Fibroblast of lung (primary cell): ENCODE measurements at regions not wholly inside any gene's neighbourhood (a gene's known extent, or its start where the extent isn't known, plus 50 kb on each side); places are given as distances from the start of the nearest gene placed in this dataset.
A peak's percentile ranks its signal among the peaks of the same experiment; 100 is the strongest.

Experiments
- DNase-seq, 2 donors: peaks; one replicate each; pipeline versions ENCODE4 v3.0.0 to v3.0.0-alpha.2; 2010; ENCODE audit warnings: low read depth in 2 of 2
- H2AFZ ChIP-seq: 2 replicates; pipeline ENCODE4 v1.5.1; 2012; ENCODE audit warnings: low read length, control low read depth, inconsistent platforms
- H3K27ac ChIP-seq: 2 replicates; pipeline ENCODE4 v1.5.1; 2011; ENCODE audit warnings: low read length, control low read depth; ENCODE audit not compliant: insufficient read depth
- H3K27me3 ChIP-seq: 2 replicates; pipeline ENCODE4 v1.5.1; 2011; ENCODE audit warnings: mild to moderate bottlenecking, low read length; ENCODE audit not compliant: control insufficient read depth, insufficient read depth
- H3K36me3 ChIP-seq: 2 replicates; pipeline ENCODE4 v1.5.1; 2011; ENCODE audit warnings: low read length; ENCODE audit not compliant: control insufficient read depth, insufficient read depth
- H3K4me1 ChIP-seq: 2 replicates; pipeline ENCODE4 v1.5.1; 2011; ENCODE audit warnings: low read length; ENCODE audit not compliant: control insufficient read depth, insufficient read depth; ENCODE audit errors: extremely low read depth
- H3K4me2 ChIP-seq: 2 replicates; pipeline ENCODE4 v1.5.1; 2011; ENCODE audit warnings: low read length, control low read depth; ENCODE audit not compliant: insufficient read depth; ENCODE audit errors: extremely low read depth
- H3K4me3 ChIP-seq, 4 experiments: fragments of 200-600 bp in 1 of 4; sonication (generic) in 1 of 4; replicated peaks in 1 of 4; 2 replicates each; pipeline ENCODE4 v1.5.1; 2011 to 2016; ENCODE audit warnings: low read length in 4 of 4, low read depth in 3 of 4, mild to moderate bottlenecking in 3 of 4, control low read depth in 2 of 4, inconsistent platforms in 1 of 4, mixed read lengths in 1 of 4; ENCODE audit not compliant: insufficient read depth in 1 of 4; ENCODE audit errors: control extremely low read depth in 1 of 4
- H3K79me2 ChIP-seq: 2 replicates; pipeline ENCODE4 v1.5.1; 2012; ENCODE audit warnings: mild to moderate bottlenecking, low read length, inconsistent platforms; ENCODE audit not compliant: control insufficient read depth, insufficient read depth
- H3K9ac ChIP-seq: 2 replicates; pipeline ENCODE4 v1.5.1; 2011; ENCODE audit warnings: mild to moderate bottlenecking, low read length, control low read depth; ENCODE audit not compliant: insufficient read depth
- H3K9me3 ChIP-seq: 2 replicates; pipeline ENCODE4 v1.5.1; 2012; ENCODE audit warnings: low read depth, low read length; ENCODE audit not compliant: control insufficient read depth, insufficient read depth
- H4K20me1 ChIP-seq: 2 replicates; pipeline ENCODE4 v1.5.1; 2011; ENCODE audit warnings: low read length; ENCODE audit not compliant: control insufficient read depth, insufficient read depth; ENCODE audit errors: extremely low read depth
- EZH2 ChIP-seq: IDR thresholded peaks from 2 replicates; pipeline ENCODE4 v1.5.1; 2012; ENCODE audit warnings: low read length, control low read depth, mild to moderate bottlenecking; ENCODE audit errors: missing control alignments
- TF ChIP-seq, protein P1 (sequence below), 2 donors: IDR thresholded peaks in 1 of 2; conservative IDR thresholded peaks in 1 of 2; 1 replicate in 1 of 2; 2 replicates in 1 of 2; pipeline ENCODE4 v1.5.1; 2011 to 2012; ENCODE audit warnings: low read length in 2 of 2, control low read depth in 1 of 2, inconsistent platforms in 1 of 2, low read depth in 1 of 2, mild to moderate bottlenecking in 1 of 2

- H3K4me3 ChIP-seq = no peak overlapping the region
- H3K27ac ChIP-seq = peak overlapping the region; percentile 26
- no peaks in the 10 kb centered on the region for H3K36me3 ChIP-seq
- H3K27me3 ChIP-seq = no peaks in the 10 kb centered on the region
- DNase-seq = peak; percentile 92 to 98
- no peak overlapping the region for H2AFZ ChIP-seq
- no peaks in the 10 kb centered on the region for H3K9me3 ChIP-seq
- no peaks in the 10 kb centered on the region for H3K4me1 ChIP-seq
- H3K79me2 ChIP-seq = no peaks in the 10 kb centered on the region
- TF ChIP-seq EZH2 = no peak
- TF ChIP-seq, protein P1, sequence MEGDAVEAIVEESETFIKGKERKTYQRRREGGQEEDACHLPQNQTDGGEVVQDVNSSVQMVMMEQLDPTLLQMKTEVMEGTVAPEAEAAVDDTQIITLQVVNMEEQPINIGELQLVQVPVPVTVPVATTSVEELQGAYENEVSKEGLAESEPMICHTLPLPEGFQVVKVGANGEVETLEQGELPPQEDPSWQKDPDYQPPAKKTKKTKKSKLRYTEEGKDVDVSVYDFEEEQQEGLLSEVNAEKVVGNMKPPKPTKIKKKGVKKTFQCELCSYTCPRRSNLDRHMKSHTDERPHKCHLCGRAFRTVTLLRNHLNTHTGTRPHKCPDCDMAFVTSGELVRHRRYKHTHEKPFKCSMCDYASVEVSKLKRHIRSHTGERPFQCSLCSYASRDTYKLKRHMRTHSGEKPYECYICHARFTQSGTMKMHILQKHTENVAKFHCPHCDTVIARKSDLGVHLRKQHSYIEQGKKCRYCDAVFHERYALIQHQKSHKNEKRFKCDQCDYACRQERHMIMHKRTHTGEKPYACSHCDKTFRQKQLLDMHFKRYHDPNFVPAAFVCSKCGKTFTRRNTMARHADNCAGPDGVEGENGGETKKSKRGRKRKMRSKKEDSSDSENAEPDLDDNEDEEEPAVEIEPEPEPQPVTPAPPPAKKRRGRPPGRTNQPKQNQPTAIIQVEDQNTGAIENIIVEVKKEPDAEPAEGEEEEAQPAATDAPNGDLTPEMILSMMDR (conservative IDR thresholded peaks at IDR 0.05 in 1 of 2, IDR thresholded peaks at IDR 0.05 in 1 of 2; ENCODE audit: low read depth in 1 of 2, low read length in 2 of 2) = no peak
- no peak overlapping the region for H3K9ac ChIP-seq
- peak overlapping the region; percentile 20 for H3K4me2 ChIP-seq
- no peaks in the 10 kb centered on the region for H4K20me1 ChIP-seq
Observed at GRCh38 chr20:10848810-10849370, 175.1 kb upstream of the JAG1 start.

GRCh38 chr20:10853176-10853575 lies 179.4 kb upstream of the JAG1 start:
- H3K4me2 ChIP-seq = no peak overlapping the region
- H3K9me3 ChIP-seq = no peaks in the 10 kb centered on the region

DNA sequence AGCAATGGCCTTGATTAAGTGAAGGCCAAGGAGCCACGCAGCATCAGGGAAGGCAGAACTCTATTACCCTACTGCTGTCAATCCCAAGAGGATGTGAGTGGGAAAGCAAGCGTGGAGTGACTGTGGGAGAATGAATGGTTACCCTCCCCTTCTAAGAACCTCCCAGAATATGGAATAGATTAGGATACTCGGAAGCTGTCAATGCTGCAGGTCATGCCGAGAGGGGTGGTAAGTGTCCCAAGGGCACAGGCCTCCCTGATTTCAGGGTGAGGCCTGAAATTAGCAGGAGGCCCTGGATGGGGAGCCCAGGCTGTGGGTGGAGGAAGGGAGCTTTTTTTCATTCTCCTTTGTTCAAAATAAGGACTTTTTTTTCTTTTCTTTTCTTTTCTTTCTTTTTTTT lies 179.9 kb upstream of the JAG1 start:
- H3K27me3 ChIP-seq = no peaks in the 10 kb centered on the region
- no peaks in the 10 kb centered on the region for H4K20me1 ChIP-seq
- no peak overlapping the region for H3K27ac ChIP-seq
- H3K4me3 ChIP-seq = no peak overlapping the region
- H3K9me3 ChIP-seq = no peaks in the 10 kb centered on the region
- no peaks in the 10 kb centered on the region for H3K79me2 ChIP-seq
- no peaks in the 10 kb centered on the region for H3K4me1 ChIP-seq
- no peak overlapping the region for H2AFZ ChIP-seq
- TF ChIP-seq EZH2 = no peak
- TF ChIP-seq, protein P1 (conservative IDR thresholded peaks at IDR 0.05 in 1 of 2, IDR thresholded peaks at IDR 0.05 in 1 of 2; ENCODE audit: low read depth in 1 of 2, low read length in 2 of 2) = no peak
- DNase-seq = no peak
- no peak overlapping the region for H3K9ac ChIP-seq
- no peaks in the 10 kb centered on the region for H3K36me3 ChIP-seq
- no peak overlapping the region for H3K4me2 ChIP-seq

More at GRCh38 chr20:10853176-10853575, 179.4 kb upstream of the JAG1 start:
- Histone ChIP-seq H3K27me3 (no peaks in the 10 kb centered on the region), H3K9ac (no peak overlapping the region), H3K79me2 (no peaks in the 10 kb centered on the region), H2AFZ (no peak overlapping the region), H4K20me1 (no peaks in the 10 kb centered on the region), H3K36me3 (no peaks in the 10 kb centered on the region), H3K4me3 (no peak overlapping the region), H3K4me1 (no peaks in the 10 kb centered on the region), H3K27ac (no peak overlapping the region)
- peak in 1 of 2 donors; percentile 37 for DNase-seq
- no peak for TF ChIP-seq EZH2
- TF ChIP-seq, protein P1 (conservative IDR thresholded peaks at IDR 0.05 in 1 of 2, IDR thresholded peaks at IDR 0.05 in 1 of 2; ENCODE audit: low read depth in 1 of 2, low read length in 2 of 2) = no peak
